ENCODE measurements at regions not wholly inside any gene's neighbourhood (a gene's known extent, or its start where the extent isn't known, plus 50 kb on each side); places are given as distances from the start of the nearest gene placed in this dataset.
"Not testable (repeated sequence)": the region's sequence is repeated elsewhere in the genome, so short reads cannot be mapped to it uniquely, and the experiment has no call there.

DNA sequence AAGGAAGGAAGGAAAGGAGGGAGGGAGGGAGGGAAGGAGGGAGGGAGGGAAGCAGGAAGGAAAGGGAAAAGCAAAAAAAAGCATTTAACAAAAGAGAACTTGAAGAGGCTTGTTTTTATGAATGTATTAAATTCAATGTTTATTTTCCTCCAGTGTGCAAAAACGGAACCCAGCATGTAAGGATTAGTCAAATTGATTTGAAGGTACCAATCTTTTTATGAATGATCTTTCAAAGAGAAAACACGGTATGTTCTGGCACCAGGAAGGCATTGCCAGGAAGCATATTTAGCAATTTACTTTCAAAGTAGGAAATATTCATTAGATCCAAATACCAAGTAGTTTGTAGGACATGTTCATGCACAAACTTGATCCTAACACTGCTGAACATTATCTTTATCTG is 453.6 kb downstream of the PDGFC start:
- DNase-seq (ENCODE audit: low spot score): no peak
- in situ Hi-C loops (cut with HindIII; ENCODE audit: low sequenced_read_pairs): no loop called here

DNA sequence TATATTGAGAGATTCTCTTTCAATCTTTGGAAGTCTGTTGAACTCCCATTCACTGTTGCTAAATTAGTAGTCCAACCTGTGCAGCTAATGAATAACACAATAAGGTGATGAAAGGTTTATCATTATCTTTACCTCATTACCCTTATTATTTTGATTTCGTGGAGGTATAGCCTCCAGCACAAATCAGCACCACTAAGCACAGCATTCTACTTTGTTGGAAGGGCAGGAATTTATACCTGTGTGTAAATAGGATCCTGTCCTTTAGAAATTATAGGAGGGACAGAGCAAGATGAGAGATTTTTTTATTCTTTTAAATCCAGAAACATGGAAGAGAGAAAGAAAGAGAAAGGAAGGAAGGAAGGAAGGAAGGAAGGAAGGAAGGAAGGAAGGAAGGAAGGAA is 454.1 kb downstream of the PDGFC start:
- in situ Hi-C loops (cut with HindIII; ENCODE audit: low sequenced_read_pairs): no loop called here
- DNase-seq (ENCODE audit: low spot score): no peak

DNA sequence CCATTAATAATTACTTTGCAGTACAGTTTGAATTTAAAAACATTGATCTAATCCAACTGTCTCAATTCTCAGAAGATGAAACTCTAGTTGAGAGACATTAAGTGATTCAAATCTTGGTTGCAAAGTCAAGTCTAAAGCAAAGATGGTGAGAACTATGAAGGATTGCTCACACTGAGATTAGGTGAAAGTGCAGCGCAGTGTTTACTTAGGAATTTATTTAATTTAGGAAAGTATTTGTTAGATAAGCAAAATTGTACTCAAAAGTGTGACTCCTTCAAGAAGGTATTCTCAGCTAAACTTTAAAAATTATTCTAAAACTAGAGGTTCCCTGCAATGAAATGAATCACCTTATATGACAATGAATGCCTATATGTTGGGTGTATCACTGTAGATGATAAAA is 454.9 kb downstream of the PDGFC start:
- DNase-seq (ENCODE audit: low spot score): no peak
- in situ Hi-C loops (cut with HindIII; ENCODE audit: low sequenced_read_pairs): no loop called here

DNA sequence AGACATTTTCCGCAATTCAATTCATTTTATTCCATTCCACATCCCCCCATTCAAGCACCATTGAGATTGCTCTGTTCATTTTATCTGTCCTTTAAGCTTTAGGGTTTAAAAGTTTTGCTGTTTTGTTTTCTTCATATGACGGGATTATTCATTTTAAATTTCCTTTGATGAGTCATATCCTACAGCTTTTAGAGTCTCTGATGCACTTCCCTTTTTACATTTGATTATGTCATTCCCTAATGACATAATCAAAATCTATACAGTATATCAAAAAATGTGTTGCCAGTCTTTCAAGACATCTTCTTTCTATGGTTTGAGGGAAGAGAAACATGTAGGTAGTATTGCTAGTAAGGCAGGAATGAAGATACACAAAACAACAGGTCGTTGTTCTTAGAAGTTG is 456.3 kb downstream of the PDGFC start:
- no peak for DNase-seq (ENCODE audit: low spot score)
- in situ Hi-C loops (cut with HindIII; ENCODE audit: low sequenced_read_pairs): no loop called here

DNA sequence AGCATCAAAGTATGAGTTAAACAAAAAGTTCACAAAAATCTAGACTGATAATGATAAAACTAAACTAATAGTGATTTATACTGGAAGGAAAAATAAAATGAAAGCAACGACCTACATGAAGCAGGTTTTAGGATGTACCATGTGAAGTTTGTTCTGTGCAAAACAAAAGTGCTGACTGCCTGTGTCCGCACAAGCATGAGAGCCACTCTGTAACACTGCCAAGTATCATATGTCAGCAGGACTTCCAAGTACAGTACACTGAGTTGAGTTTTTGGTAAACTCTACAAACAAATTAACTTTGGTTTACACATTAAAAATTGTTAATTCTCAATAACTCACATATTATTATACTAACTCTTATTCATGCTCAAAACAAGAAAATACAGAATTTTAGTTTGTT is 459.0 kb downstream of the PDGFC start:
- DNase-seq (ENCODE audit: low spot score): no peak
- in situ Hi-C loops (cut with HindIII; ENCODE audit: low sequenced_read_pairs): no loop called here

DNA sequence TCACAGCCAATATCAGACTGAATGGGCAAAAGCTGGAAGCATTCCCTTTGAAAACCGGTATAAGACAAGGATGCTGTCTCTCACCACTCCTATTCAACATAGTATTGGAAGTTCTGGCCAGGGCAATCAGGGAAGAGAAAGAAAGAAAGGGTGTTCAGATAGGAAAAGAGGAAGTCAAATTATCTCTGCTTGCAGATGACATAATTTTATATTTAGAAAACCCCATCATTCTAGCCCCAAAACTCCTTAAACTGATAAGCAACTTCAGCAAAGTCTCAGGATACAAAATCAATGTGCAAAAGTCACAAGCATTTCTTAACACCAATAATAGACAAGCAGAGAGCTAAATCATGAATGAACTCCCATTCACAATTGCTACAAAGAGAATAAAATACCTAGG is 461.7 kb downstream of the PDGFC start:
- DNase-seq (ENCODE audit: low spot score); in situ Hi-C loops (cut with HindIII; ENCODE audit: low sequenced_read_pairs): not testable (repeated sequence)

DNA sequence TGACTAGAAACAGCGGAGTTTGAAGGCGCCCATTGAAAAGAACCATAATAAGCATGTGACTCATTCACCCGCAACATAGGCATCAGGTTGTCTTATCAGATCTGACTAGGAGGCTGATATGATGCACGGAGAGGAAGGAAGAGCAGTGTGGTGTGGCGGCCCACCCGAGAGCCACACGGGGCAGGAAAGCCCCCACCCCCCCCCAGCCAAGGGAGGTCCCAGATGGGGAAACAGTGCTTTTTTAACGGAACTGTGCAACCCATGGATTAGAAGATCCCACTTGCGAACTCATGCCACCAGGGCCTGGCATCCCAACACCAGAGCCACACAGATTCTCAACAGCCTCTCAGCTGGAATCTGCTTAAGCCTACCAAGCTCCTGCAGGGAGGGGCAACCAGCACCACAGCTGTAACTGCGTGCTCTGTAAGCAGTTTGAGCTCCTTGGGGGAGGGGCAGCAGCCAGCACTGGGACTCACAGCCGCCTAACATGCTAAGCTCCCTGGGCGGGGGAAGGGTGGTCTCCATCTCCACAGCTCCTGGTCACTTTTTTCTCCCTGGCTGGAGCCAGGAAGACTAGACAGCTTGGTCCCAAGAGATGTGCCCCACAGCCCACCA is 466.2 kb downstream of the PDGFC start:
- DNase-seq (ENCODE audit: low spot score): no peak
- in situ Hi-C loops (cut with HindIII; ENCODE audit: low sequenced_read_pairs): no loop called here

DNA sequence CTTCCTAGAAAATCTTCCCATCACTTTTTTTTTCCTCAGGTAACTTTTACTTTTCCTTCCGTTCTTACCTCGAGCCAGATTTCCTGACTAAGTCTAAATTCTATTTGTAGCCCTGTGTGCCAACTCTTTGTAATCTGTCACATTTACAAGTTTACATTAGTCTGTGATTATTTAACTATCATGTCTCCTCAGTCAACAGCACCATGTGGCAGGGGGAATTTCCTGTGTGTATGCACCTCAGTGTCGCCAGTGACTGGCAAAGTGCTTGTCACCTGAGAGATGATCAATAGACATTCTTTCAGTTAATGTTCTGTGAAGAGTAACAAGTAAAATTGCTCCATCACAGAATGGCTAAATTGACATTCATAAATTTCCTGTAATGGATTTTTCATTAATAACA is 468.5 kb downstream of the PDGFC start:
- in situ Hi-C loops (cut with HindIII; ENCODE audit: low sequenced_read_pairs): no loop called here
- no peak for DNase-seq (ENCODE audit: low spot score)

DNA sequence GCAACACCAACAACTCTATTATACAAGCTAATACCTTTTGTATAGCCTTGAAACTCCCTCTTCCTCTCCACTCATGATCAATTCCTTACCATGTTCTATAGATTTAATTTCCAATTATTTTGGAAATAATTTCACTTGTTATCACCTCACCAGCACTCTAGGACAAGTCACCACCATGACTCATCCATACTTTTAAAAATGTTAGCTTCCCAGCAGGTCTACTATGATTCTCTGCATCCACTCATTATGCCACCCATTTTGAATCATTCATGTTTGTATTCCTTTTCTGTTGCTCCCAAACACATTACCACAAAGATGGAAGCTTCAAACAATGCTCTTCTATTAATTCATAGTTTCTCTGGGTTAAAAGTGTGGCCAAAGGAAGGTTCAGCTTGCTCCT is 469.6 kb downstream of the PDGFC start:
- in situ Hi-C loops (cut with HindIII; ENCODE audit: low sequenced_read_pairs): no loop called here
- no peak for DNase-seq (ENCODE audit: low spot score)

DNA sequence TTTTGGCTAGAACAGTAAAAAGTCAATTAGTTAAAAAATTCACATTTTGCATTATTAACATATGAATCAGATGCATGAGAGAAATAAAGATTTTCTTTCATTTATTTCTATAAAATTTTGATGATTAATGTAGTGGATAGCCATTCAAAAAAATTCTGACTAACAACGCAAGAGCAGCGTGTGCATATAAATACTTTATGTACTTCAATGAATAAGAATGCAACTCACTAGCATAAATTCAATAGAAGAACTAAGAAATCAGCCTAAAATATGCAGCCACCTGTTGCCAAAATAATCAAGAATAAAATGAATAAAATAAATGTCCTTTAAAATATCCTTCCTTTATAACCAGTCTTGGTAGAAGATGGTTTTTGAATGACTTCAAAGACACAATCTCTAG is 471.9 kb downstream of the PDGFC start:
- DNase-seq (ENCODE audit: low spot score): no peak
- in situ Hi-C loops (cut with HindIII; ENCODE audit: low sequenced_read_pairs): no loop called here

DNA sequence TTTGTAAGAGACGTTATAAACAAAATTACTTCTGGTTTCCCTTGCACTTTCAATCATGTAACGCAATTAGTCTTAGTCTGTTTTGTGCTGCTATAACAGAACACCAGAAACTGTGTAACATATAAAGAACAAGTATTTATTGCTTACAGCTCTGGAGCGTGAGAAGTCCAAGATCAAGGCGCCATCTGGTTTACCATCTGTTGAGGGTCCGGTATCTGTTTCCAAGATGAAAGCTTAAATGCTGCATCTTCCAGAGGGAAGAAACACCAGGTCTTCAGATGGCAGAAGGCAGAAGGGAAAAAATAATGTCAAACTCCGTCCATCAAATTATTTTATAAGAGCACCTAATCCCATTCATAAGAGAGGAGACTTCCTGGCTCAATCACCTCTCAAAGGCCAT is 474.1 kb downstream of the PDGFC start:
- no peak for DNase-seq (ENCODE audit: low spot score)
- in situ Hi-C loops (cut with HindIII; ENCODE audit: low sequenced_read_pairs): no loop called here

DNA sequence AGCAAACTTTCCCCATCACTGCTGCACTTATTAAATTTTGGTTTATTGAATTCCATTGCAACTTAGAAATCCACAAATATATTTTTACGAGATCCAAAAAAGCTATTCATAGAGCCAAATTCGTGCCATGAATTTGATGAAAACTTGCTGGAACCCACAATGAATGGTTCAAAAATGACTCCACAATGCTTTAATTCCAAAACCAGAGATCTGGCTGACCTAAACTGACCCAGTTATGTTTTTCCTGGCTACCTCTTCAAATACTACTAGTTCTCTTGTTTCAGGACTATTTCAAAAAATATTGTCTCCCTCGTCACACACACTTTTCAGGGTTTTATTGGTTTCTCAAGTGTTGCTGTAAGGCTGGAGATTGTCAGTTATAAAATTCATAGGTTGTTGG is 474.8 kb downstream of the PDGFC start:
- DNase-seq (ENCODE audit: low spot score): no peak
- in situ Hi-C loops (cut with HindIII; ENCODE audit: low sequenced_read_pairs): no loop called here

DNA sequence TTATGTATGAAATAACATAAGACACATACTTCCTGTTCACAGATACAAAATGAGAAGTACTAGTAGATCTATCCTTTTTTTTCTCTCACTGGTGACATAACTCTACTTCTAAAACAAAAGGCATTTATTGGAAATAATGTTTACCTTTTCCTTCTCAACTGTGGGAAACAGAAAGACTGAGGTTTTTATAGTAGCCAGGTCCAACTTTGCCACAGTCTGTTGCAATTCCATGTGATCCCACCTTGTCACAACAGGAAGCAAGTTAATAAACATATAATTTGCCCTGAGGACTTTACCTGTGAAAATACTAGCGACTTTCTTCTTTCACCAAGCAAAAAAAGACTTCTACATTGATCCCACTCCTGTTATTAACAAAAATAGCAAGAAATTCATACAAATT is 475.8 kb downstream of the PDGFC start:
- in situ Hi-C loops (cut with HindIII; ENCODE audit: low sequenced_read_pairs): no loop called here

DNA sequence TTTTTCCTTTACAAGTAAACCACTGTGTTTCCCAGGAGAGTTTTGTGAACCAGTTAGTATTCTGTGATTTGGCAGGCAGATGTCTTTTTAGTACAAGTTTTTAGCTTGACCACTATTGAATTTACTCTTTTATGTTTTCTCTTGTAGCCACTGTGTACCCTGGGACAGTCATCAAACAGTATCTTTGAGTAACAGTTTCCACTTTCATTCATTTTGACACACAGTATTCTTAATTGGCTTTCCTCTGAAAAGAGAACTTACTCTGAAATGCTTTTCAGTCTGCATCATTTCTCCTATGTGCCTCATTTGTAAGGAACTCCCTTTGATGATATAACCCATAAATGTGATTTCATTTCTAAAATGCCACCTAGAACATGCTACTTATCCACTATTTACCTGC is 476.5 kb downstream of the PDGFC start:
- no peak for DNase-seq (ENCODE audit: low spot score)
- in situ Hi-C loops (cut with HindIII; ENCODE audit: low sequenced_read_pairs): no loop called here

More for the DNA sequence above, 475.8 kb downstream of the PDGFC start:
- DNase-seq (ENCODE audit: low spot score): no peak

DNA sequence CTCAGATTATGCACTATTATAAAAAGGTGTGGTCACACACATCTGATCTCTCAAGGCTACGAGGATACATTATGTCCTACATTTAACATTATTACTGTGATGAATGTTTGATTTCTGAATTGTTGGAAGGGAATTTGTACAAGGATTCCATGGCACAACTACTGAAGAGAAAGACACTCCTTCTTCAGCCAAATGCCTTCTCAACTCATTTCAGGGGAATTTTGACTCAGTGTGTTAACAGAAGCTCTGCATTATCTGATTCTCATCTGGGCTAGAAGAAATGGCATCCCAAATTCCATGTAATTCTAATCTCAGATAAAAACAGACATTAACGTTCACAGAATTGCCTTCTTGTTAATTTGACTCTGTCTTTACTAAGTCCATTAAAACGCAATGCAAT is 477.7 kb downstream of the PDGFC start:
- no peak for DNase-seq (ENCODE audit: low spot score)
- in situ Hi-C loops (cut with HindIII; ENCODE audit: low sequenced_read_pairs): no loop called here

DNA sequence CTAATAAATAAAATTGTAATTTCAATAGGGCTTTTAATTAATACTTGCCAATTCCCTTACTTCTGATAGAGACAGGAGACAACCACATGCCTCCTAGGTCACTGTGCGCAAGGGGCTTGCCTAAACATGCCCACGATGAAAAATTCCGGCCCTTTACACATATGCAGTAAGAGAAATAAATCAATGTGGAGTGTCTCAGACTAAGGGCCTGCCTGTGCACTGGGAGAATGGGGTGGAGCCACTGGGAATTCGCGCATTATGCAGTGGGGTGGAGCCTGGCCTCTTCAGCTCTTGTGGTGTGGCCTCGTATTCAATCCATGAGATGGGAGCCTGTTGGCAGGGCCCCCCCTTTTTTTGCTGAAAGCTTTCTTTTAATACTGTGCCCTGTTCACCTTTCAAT is 484.5 kb downstream of the PDGFC start:
- in situ Hi-C loops (cut with HindIII; ENCODE audit: low sequenced_read_pairs): no loop called here

DNA sequence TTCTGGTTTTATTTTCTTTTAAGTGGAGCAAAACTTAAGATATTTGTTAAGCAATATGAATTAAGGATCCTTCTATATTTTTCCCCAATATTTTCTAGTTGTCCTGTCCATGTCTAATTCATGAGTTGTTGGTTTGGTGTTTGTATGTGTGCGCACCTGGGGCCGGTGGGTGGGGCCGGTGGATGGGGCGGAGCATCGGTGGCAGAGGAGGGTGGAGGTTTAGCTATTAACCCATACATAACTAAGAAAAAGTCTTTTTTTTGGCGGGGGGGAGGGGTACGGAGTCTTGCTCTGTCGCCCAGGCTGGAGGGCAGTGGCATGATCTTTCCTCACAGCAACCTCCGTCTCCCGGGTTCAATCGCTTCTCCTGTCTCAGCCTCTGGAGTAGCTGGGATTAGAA is 489.8 kb downstream of the PDGFC start:
- in situ Hi-C loops (cut with HindIII; ENCODE audit: low sequenced_read_pairs): no loop called here
- DNase-seq (ENCODE audit: low spot score): no peak

More for the DNA sequence above, 484.5 kb downstream of the PDGFC start:
- DNase-seq (ENCODE audit: low spot score): no peak

DNA sequence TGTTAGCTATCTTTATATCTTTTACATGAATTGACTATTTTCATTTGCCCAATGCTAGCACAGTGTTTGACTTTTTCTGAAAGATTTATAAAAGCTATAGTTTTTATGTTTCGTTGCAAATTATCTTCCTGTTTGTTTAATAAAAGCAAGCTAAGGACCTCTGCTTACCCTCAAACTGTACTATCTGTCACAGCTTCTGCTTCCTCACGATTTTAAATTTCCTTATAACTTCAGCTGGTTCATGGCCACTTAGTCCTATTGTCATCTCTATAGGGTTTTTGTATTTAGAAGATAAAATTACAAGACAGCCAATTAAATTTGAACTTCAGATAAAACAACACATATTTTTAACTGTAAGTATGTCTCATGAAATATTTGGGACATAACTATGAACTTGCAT is 494.0 kb downstream of the PDGFC start:
- in situ Hi-C loops (cut with HindIII; ENCODE audit: low sequenced_read_pairs): no loop called here
- DNase-seq (ENCODE audit: low spot score): no peak

DNA sequence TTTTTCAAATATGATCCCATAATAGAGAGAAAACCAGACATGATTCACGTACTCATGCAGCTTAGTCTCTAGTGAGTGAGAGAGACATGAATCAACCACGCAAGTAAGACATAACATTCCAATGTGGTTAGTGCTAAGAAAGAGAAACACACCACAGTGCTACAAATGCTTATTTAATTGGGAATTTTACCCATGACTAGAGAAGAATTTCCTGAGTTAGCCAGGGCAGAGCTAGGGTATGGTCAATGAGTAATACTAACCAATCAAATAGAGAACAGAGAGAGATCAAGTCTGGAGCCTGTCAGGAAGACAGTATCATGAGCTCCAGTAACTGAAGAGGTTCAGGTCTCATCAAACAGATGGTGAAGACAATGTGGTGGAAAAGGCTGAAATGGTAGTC is 495.2 kb downstream of the PDGFC start:
- no peak for DNase-seq (ENCODE audit: low spot score)
- in situ Hi-C loops (cut with HindIII; ENCODE audit: low sequenced_read_pairs): no loop called here

DNA sequence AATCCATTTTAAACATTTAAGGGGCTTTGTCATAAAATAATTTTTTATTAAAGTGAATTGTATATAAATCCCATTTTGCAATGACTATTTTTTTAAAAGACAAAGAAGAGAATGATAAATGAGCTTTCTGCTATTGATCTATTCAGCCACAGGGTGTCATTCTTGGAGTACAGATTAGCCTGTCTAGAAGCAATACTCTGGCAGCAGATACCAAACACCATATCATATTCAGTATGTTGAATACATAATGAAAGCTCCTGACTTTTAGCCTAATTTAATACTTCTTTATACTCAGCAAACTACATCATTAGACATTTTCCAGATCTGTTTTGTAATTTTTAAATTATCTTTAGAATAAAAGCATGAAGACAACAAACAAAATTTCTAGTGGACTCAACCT is 496.3 kb downstream of the PDGFC start:
- DNase-seq (ENCODE audit: low spot score): no peak
- in situ Hi-C loops (cut with HindIII; ENCODE audit: low sequenced_read_pairs): no loop called here

DNA sequence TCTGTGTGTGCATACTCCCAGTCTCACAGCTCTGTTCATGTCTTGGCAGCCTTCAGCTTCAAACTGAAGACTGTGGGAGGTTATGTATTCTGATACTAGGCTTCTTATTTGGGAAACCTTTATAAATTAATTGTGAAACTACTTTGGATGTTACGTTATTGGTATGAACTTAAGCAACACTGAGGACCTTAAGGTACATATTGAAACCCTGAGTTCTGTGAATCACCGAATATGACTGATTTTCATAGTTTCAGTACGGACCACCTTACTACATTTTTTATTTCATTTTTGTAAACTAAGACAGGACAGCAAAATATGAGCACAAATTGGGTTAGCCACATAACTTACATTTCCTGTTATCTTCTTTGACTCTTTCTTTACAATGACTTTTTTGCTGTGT is 498.4 kb downstream of the PDGFC start:
- in situ Hi-C loops (cut with HindIII; ENCODE audit: low sequenced_read_pairs): no loop called here
- no peak for DNase-seq (ENCODE audit: low spot score)

DNA sequence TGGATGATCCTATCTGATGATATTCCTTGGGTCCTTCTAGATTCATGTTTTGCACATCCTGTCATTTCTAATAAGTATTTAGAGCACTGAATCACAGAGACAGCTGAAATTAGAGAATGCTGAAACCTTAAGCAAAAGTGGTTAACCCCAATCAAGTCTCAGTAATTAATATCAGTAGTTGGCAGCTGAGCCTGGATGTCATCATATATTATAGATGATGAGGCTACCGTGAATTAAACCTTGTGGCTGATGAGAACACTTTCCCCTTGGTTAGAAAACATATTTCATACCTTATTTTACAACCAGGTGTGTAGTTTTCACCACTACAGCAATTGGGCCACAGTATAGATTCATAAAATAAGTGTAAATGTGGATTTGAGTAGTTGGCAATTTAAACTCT is 499.0 kb downstream of the PDGFC start:
- in situ Hi-C loops (cut with HindIII; ENCODE audit: low sequenced_read_pairs): no loop called here
- no peak for DNase-seq (ENCODE audit: low spot score)
